ENCODE measurements at regions not wholly inside any gene's neighbourhood (a gene's known extent, or its start where the extent isn't known, plus 50 kb on each side); places are given as distances from the start of the nearest gene placed in this dataset.

DNA sequence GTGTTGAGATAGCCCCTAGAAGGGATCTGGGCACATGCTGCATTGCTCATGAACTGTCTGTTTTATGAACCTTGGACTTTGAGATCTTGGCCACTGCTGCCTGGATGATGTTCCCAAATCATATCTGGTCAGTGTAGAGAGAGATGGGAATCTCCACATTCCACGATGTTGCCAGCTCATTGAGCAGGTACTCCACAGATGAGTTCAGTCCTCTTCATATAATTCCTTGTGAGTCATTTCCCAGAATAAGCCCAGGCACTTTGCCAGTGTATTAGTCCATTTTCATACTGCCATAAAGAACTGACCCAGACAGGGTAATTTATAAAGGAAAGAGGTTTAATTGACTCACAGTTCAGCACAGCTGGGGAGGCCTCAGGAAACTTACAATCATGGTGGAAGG lies 254.0 kb upstream of the RUNX1 start:
- TF ChIP-seq EZH2 (IDR thresholded peaks at IDR 0.05; ENCODE audit: insufficient read depth, poor library complexity, severe bottlenecking) = no peak
- TF ChIP-seq EZH2phosphoT487 (IDR thresholded peaks at IDR 0.05; ENCODE audit: insufficient read depth, low read depth) = no peak
